ENCODE measurements at regions not wholly inside any gene's neighbourhood (a gene's known extent, or its start where the extent isn't known, plus 50 kb on each side); places are given as distances from the start of the nearest gene placed in this dataset.

DNA sequence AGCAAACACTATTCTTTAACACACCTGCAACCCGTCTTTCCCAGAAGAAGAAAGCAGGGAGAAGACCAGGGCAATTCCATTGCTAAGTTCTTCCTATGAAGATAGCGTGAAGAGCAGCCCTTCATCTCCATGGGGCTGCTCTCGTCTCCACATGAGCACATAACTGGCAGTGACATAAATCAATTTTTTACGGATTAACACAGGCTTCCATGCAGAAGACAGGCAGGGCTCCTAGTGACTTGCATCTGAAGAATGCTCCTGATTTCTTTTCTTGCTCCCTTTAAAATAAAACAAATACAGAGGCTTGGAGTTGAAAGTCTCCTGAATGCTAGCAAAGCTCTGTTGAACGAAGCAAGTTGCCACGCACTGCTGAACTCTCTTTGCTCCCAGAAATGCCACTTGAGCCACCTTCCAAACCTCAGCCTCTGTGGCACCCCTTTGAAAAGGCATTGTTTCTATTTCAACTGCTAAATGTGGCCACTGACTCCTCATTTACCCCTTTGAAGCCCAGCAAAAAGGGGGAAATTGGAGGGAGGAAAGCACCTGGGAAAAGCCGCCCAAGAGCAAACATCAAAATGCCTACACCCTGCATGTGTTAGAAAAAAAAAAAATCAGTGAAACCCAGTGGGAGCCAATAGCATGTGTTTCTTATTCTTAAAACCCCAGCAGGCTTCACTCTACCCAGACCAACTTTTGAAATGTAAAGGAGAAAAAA, 383.7 kb downstream of the IDS start:
- no peak for DNase-seq (ENCODE audit: low spot score in 2 of 2)
- no peak overlapping the region for H3K4me3 ChIP-seq (ENCODE audit: low read depth, poor library complexity, severe bottlenecking)
- intact Hi-C loops (cut with DNase I; ENCODE audit: low total_unique reads) = no loop called here
- TF ChIP-seq CTCF (IDR thresholded peaks at IDR 0.05) = no peak
- TF ChIP-seq POLR2A (IDR thresholded peaks at IDR 0.05) = no peak
- WGBS, 2 donors = 58 to 79% methylated on average over 7 of the region's 7 CpGs

- DNase-seq (ENCODE audit: low spot score in 2 of 2) = no peak
- intact Hi-C loops (cut with DNase I; ENCODE audit: low total_unique reads) = no loop called here
- no peak for TF ChIP-seq CTCF (IDR thresholded peaks at IDR 0.05)
- no peak for TF ChIP-seq POLR2A (IDR thresholded peaks at IDR 0.05)
- 41 to 46% methylated on average over 2 of the region's 2 CpGs for WGBS, 2 donors
- H3K4me3 ChIP-seq (ENCODE audit: low read depth, poor library complexity, severe bottlenecking) = no peak overlapping the region
Measured at GRCh38 chrX:149120459-149120858, 384.6 kb downstream of the IDS start.

GRCh38 chrX:149114874-149115273, 390.2 kb downstream of the IDS start:
- intact Hi-C loops (cut with DNase I; ENCODE audit: low total_unique reads) = no loop called here
- WGBS, 2 donors = 71 to 74% methylated on average over 4 of the region's 4 CpGs
- no peak for TF ChIP-seq POLR2A (IDR thresholded peaks at IDR 0.05)
- no peak for TF ChIP-seq CTCF (IDR thresholded peaks at IDR 0.05)
- no peak overlapping the region for H3K4me3 ChIP-seq (ENCODE audit: low read depth, poor library complexity, severe bottlenecking)
- no peak for DNase-seq (ENCODE audit: low spot score in 2 of 2)

DNA sequence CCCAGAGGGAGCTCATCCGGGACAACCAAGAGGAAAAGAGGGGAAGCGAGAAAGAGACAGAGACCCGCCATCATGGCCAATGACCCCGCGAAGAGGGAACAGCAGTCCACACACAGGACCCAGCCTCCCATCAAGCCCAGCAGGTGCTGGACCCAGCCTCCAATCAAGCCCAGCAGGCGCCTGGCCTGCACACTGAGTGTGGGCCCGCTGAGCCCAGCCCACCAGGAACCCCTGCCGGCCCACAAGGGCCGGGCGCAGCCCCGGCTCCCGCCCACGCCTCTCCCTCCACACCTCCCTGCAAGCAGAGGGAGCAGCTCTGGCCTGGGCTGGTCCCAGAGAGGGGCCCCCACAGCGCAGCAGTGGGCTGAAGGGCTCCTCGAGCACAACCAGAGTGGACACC, 391.1 kb downstream of the IDS start:
- intact Hi-C loops (cut with DNase I; ENCODE audit: low total_unique reads) = no loop called here
- WGBS, 2 donors = 83 to 97% methylated on average over 5 to 14 of the region's 15 CpGs
- TF ChIP-seq CTCF (IDR thresholded peaks at IDR 0.05) = no peak
- TF ChIP-seq POLR2A (IDR thresholded peaks at IDR 0.05) = no peak
- H3K4me3 ChIP-seq (ENCODE audit: low read depth, poor library complexity, severe bottlenecking) = no peak overlapping the region
- no peak for DNase-seq (ENCODE audit: low spot score in 2 of 2)

GRCh38 chrX:149097786-149098185, 407.3 kb downstream of the IDS start:
- no peak overlapping the region for H3K4me3 ChIP-seq (ENCODE audit: low read depth, poor library complexity, severe bottlenecking)
- intact Hi-C loops (cut with DNase I; ENCODE audit: low total_unique reads) = no loop called here
- TF ChIP-seq CTCF (IDR thresholded peaks at IDR 0.05) = no peak
- no peak for TF ChIP-seq POLR2A (IDR thresholded peaks at IDR 0.05)
- no peak for DNase-seq (ENCODE audit: low spot score in 2 of 2)

DNA sequence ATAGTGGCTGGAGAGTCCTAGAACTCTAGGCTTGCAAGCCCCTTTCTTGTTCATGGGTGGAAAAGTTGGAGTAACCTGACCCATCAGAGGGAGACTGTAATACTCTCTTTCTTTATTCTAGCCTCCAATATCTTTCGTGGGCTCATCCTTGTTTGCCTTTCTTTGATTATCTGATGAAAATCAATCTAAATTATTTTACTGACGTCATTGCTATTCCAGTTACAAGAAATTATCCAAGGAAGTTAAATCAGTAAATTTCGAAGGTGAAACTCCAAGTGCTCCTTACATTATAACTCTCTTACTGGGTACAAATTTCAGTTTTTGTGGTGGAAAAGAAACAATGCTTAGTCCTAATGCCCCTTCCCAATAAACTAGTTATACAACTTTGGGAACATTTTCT, 412.9 kb downstream of the IDS start:
- intact Hi-C loops (cut with DNase I; ENCODE audit: low total_unique reads) = no loop called here
- H3K4me3 ChIP-seq (ENCODE audit: low read depth, poor library complexity, severe bottlenecking) = no peak overlapping the region
- no peak for TF ChIP-seq POLR2A (IDR thresholded peaks at IDR 0.05)
- TF ChIP-seq CTCF (IDR thresholded peaks at IDR 0.05) = no peak
- no peak for DNase-seq (ENCODE audit: low spot score in 2 of 2)
- WGBS, 2 donors = 48 to 80% methylated on average over 3 of the region's 3 CpGs
